RCC 7860 (cell line): ENCODE measurements at regions not wholly inside any gene's neighbourhood (a gene's known extent, or its start where the extent isn't known, plus 50 kb on each side); places are given as distances from the start of the nearest gene placed in this dataset.

Source experiments
- DNase-seq: peaks from one replicate; pipeline ENCODE4 v3.0.0-alpha.2; 2015; ENCODE audit warnings: low spot score
- FAIRE-seq: peaks from 2 replicates; lab custom pipeline; 2012; peaks lifted over from hg19 to GRCh38; lab: Jason Lieb, UNC

GRCh38 chr20:6579417-6579816 is 188.1 kb upstream of the BMP2 start:
- DNase-seq (no peak), FAIRE-seq (no peak)

- no peak for FAIRE-seq
Measured at GRCh38 chr20:6577451-6577850, 190.0 kb upstream of the BMP2 start.

GRCh38 chr20:6576726-6577125 is 190.8 kb upstream of the BMP2 start:
- FAIRE-seq: no peak
- DNase-seq: no peak

More at GRCh38 chr20:6577451-6577850, 190.0 kb upstream of the BMP2 start:
- no peak for DNase-seq

GRCh38 chr20:6575912-6576401 is 191.5 kb upstream of the BMP2 start:
- no peak for DNase-seq
- no peak for FAIRE-seq

GRCh38 chr20:6566821-6567220 is 200.7 kb upstream of the BMP2 start:
- FAIRE-seq (no peak), DNase-seq (no peak)

- FAIRE-seq: no peak
- no peak for DNase-seq
Measured at GRCh38 chr20:6562111-6562510, 205.4 kb upstream of the BMP2 start.

- DNase-seq (no peak), FAIRE-seq (no peak)
Measured at GRCh38 chr20:6560978-6561377, 206.5 kb upstream of the BMP2 start.

GRCh38 chr20:6559791-6560190 is 207.7 kb upstream of the BMP2 start:
- FAIRE-seq (no peak), DNase-seq (no peak)

- FAIRE-seq (no peak), DNase-seq (no peak)
Measured at GRCh38 chr20:6558341-6558740, 209.1 kb upstream of the BMP2 start.

- FAIRE-seq: peak; percentile 99
- DNase-seq: peak; percentile 98
Measured at GRCh38 chr20:6533761-6534479, 233.6 kb upstream of the BMP2 start.

- FAIRE-seq: no peak
- peak; percentile 59 for DNase-seq
Measured at GRCh38 chr20:6533351-6533750, 234.1 kb upstream of the BMP2 start.

GRCh38 chr20:6530779-6531315 is 236.6 kb upstream of the BMP2 start:
- peak; percentile 51 for FAIRE-seq

GRCh38 chr20:6530254-6530653 is 237.2 kb upstream of the BMP2 start:
- no peak for FAIRE-seq

More at GRCh38 chr20:6530779-6531315, 236.6 kb upstream of the BMP2 start:
- DNase-seq: no peak

GRCh38 chr20:6525447-6526303 is 241.8 kb upstream of the BMP2 start:
- no peak for FAIRE-seq
- DNase-seq: peak; percentile 38

More at GRCh38 chr20:6530254-6530653, 237.2 kb upstream of the BMP2 start:
- no peak for DNase-seq

GRCh38 chr20:6524305-6524704 is 243.2 kb upstream of the BMP2 start:
- FAIRE-seq: no peak
- no peak for DNase-seq

GRCh38 chr20:6519556-6519955 is 247.9 kb upstream of the BMP2 start:
- peak; percentile 87 for FAIRE-seq
- DNase-seq: peak; percentile 75

- DNase-seq (no peak), FAIRE-seq (no peak)
Measured at GRCh38 chr20:6515261-6515660, 252.2 kb upstream of the BMP2 start.

GRCh38 chr20:6513599-6513998 is 253.9 kb upstream of the BMP2 start:
- DNase-seq (no peak), FAIRE-seq (no peak)

- DNase-seq (no peak), FAIRE-seq (no peak)
Measured at GRCh38 chr20:6509374-6509773, 258.1 kb upstream of the BMP2 start.

GRCh38 chr20:6506906-6507305 is 260.6 kb upstream of the BMP2 start:
- DNase-seq: no peak
- no peak for FAIRE-seq

- DNase-seq: no peak
- no peak for FAIRE-seq
Measured at GRCh38 chr20:6504826-6505225, 262.7 kb upstream of the BMP2 start.

- DNase-seq (no peak), FAIRE-seq (no peak)
Measured at GRCh38 chr20:6504179-6504578, 263.3 kb upstream of the BMP2 start.
